ENCODE measurements at regions not wholly inside any gene's neighbourhood (a gene's known extent, or its start where the extent isn't known, plus 50 kb on each side); places are given as distances from the start of the nearest gene placed in this dataset.
"Not testable (repeated sequence)": the region's sequence is repeated elsewhere in the genome, so short reads cannot be mapped to it uniquely, and the experiment has no call there.

- no peak for DNase-seq (ENCODE audit: low read depth)
Measured at GRCh38 chr9:85332487-85332886, 409.3 kb downstream of the AGTPBP1 start.

GRCh38 chr9:85331626-85332025, 410.1 kb downstream of the AGTPBP1 start:
- no peak for DNase-seq (ENCODE audit: low read depth)

GRCh38 chr9:85322592-85322991, 419.2 kb downstream of the AGTPBP1 start:
- no peak for DNase-seq (ENCODE audit: low read depth)

- no peak for DNase-seq (ENCODE audit: low read depth)
Measured at GRCh38 chr9:85321561-85321960, 420.2 kb downstream of the AGTPBP1 start.

GRCh38 chr9:85319936-85320656, 421.7 kb downstream of the AGTPBP1 start:
- no peak for DNase-seq (ENCODE audit: low read depth)

GRCh38 chr9:85315535-85315934, 426.2 kb downstream of the AGTPBP1 start:
- DNase-seq (ENCODE audit: low read depth): not testable (repeated sequence)

- DNase-seq (ENCODE audit: low read depth): no peak
Measured at GRCh38 chr9:85310573-85310972, 431.2 kb downstream of the AGTPBP1 start.

- no peak for DNase-seq (ENCODE audit: low read depth)
Measured at GRCh38 chr9:85303757-85304134, 438.0 kb downstream of the AGTPBP1 start.

- no peak for DNase-seq (ENCODE audit: low read depth)
Measured at GRCh38 chr9:85302938-85303756, 438.6 kb downstream of the AGTPBP1 start.

GRCh38 chr9:85298499-85298898, 443.3 kb downstream of the AGTPBP1 start:
- DNase-seq (ENCODE audit: low read depth): no peak

GRCh38 chr9:85295244-85295643, 446.5 kb downstream of the AGTPBP1 start:
- DNase-seq (ENCODE audit: low read depth): not testable (repeated sequence)

GRCh38 chr9:85292261-85292660, 449.5 kb downstream of the AGTPBP1 start:
- no peak for DNase-seq (ENCODE audit: low read depth)

- DNase-seq (ENCODE audit: low read depth): no peak
Measured at GRCh38 chr9:85291266-85291665, 450.5 kb downstream of the AGTPBP1 start.

GRCh38 chr9:85290019-85290418, 451.7 kb downstream of the AGTPBP1 start:
- no peak for DNase-seq (ENCODE audit: low read depth)

- DNase-seq (ENCODE audit: low read depth): no peak
Measured at GRCh38 chr9:85289142-85289541, 452.6 kb downstream of the AGTPBP1 start.

GRCh38 chr9:85283421-85283820, 458.3 kb downstream of the AGTPBP1 start:
- no peak for DNase-seq (ENCODE audit: low read depth)

GRCh38 chr9:85278769-85279168, 463.0 kb downstream of the AGTPBP1 start:
- no peak for DNase-seq (ENCODE audit: low read depth)

- DNase-seq (ENCODE audit: low read depth): no peak
Measured at GRCh38 chr9:85276741-85277140, 465.0 kb downstream of the AGTPBP1 start.

GRCh38 chr9:85269811-85270210, 471.9 kb downstream of the AGTPBP1 start:
- no peak for DNase-seq (ENCODE audit: low read depth)

GRCh38 chr9:85268131-85268530, 473.6 kb downstream of the AGTPBP1 start:
- no peak for DNase-seq (ENCODE audit: low read depth)

GRCh38 chr9:85264695-85265094, 477.1 kb downstream of the AGTPBP1 start:
- no peak for DNase-seq (ENCODE audit: low read depth)

- DNase-seq (ENCODE audit: low read depth): no peak
Measured at GRCh38 chr9:85263288-85263687, 478.5 kb downstream of the AGTPBP1 start.

GRCh38 chr9:85262333-85262732, 479.4 kb downstream of the AGTPBP1 start:
- DNase-seq (ENCODE audit: low read depth): peak; percentile 16
